Keratinocyte (primary cell): ENCODE measurements at regions not wholly inside any gene's neighbourhood (a gene's known extent, or its start where the extent isn't known, plus 50 kb on each side); places are given as distances from the start of the nearest gene placed in this dataset.
A peak's percentile ranks its signal among the peaks of the same experiment; 100 is the strongest.
"Not testable (repeated sequence)": the region's sequence is repeated elsewhere in the genome, so short reads cannot be mapped to it uniquely, and the experiment has no call there.

Source experiments
- DNase-seq: peaks from one replicate; pipeline ENCODE4 v3.0.0-alpha.2; 2011; ENCODE audit warnings: low read depth, missing footprints, low spot score
- FAIRE-seq: peaks from 2 replicates; lab custom pipeline; 2011; peaks lifted over from hg19 to GRCh38; lab: Jason Lieb, UNC
- H2AFZ ChIP-seq: 2 replicates; pipeline ENCODE4 v1.6.0; 2012; ENCODE audit warnings: low read length, control low read depth, inconsistent platforms; ENCODE audit not compliant: control insufficient read depth
- H3K27ac ChIP-seq: 2 replicates; pipeline ENCODE4 v1.5.1; 2011; ENCODE audit warnings: low read length; ENCODE audit not compliant: control insufficient read depth, insufficient read depth
- H3K27me3 ChIP-seq: 3 replicates; pipeline ENCODE4 v1.6.0; 2011; ENCODE audit warnings: low read length; ENCODE audit not compliant: control insufficient read depth, insufficient read depth; ENCODE audit errors: extremely low read depth
- H3K36me3 ChIP-seq, 2 experiments: 2 replicates in 1 of 2; 3 replicates in 1 of 2; pipeline ENCODE4 v1.5.1; 2011; ENCODE audit warnings: low read length in 2 of 2, mild to moderate bottlenecking in 1 of 2; ENCODE audit not compliant: control insufficient read depth in 2 of 2, insufficient read depth in 2 of 2; ENCODE audit errors: extremely low read depth in 1 of 2
- H3K4me1 ChIP-seq: 3 replicates; pipeline ENCODE4 v1.5.1; 2011; ENCODE audit warnings: low read length; ENCODE audit not compliant: control insufficient read depth, insufficient read depth; ENCODE audit errors: extremely low read depth
- H3K4me2 ChIP-seq: 3 replicates; pipeline ENCODE4 v1.6.0; 2011; ENCODE audit warnings: low read depth, low read length; ENCODE audit not compliant: control insufficient read depth, insufficient read depth; ENCODE audit errors: extremely low read depth
- H3K4me3 ChIP-seq, 3 experiments: fragments of 200-600 bp in 1 of 3; sonication (generic) in 1 of 3; 2 replicates in 2 of 3; 3 replicates in 1 of 3; pipeline ENCODE4 v1.5.1; 2011 to 2016; ENCODE audit warnings: low read length in 3 of 3, mild to moderate bottlenecking in 3 of 3, control low read depth in 2 of 3, inconsistent platforms in 1 of 3, low read depth in 1 of 3, mixed read lengths in 1 of 3, mixed run types in 1 of 3, moderate library complexity in 1 of 3; ENCODE audit not compliant: control insufficient read depth in 2 of 3, insufficient read depth in 2 of 3; ENCODE audit errors: extremely low read depth in 1 of 3
- H3K79me2 ChIP-seq: 2 replicates; pipeline ENCODE4 v1.6.0; 2012; ENCODE audit warnings: low read length; ENCODE audit not compliant: control insufficient read depth, insufficient read depth
- H3K9ac ChIP-seq: 3 replicates; pipeline ENCODE4 v1.6.0; 2011; ENCODE audit warnings: low read length; ENCODE audit not compliant: control insufficient read depth, insufficient read depth; ENCODE audit errors: extremely low read depth
- H3K9me1 ChIP-seq: 3 replicates; pipeline ENCODE4 v1.6.0; 2011; ENCODE audit warnings: low read length; ENCODE audit not compliant: control insufficient read depth, insufficient read depth; ENCODE audit errors: extremely low read depth
- H3K9me3 ChIP-seq: 2 replicates; pipeline ENCODE4 v1.5.1; 2012; ENCODE audit warnings: low read depth, low read length; ENCODE audit not compliant: control insufficient read depth
- H4K20me1 ChIP-seq: 3 replicates; pipeline ENCODE4 v1.6.0; 2011; ENCODE audit warnings: low read length; ENCODE audit not compliant: control insufficient read depth, insufficient read depth; ENCODE audit errors: extremely low read depth
- dilution Hi-C: fragments of 300-500 bp; cut with MboI; formaldehyde crosslinking; loops from one replicate; pipeline ENCODE4 v1.7.0; 2020; ENCODE audit warnings: low sequenced_read_pairs; ENCODE audit not compliant: extremely low pct_ligation_motif_present

GRCh38 chr4:118477826-118478225, 125.0 kb upstream of the PRSS12 start:
- H3K27ac ChIP-seq, H4K20me1 ChIP-seq, H3K4me2 ChIP-seq, H3K79me2 ChIP-seq, H3K27me3 ChIP-seq, FAIRE-seq, H3K36me3 ChIP-seq, H3K4me3 ChIP-seq, H3K9me1 ChIP-seq, H3K4me1 ChIP-seq, H2AFZ ChIP-seq, dilution Hi-C loops, H3K9me3 ChIP-seq, H3K9ac ChIP-seq, DNase-seq: not testable (repeated sequence)

- H3K36me3 ChIP-seq, H3K9ac ChIP-seq, H3K27ac ChIP-seq, H3K9me3 ChIP-seq, H2AFZ ChIP-seq, H3K4me2 ChIP-seq, H3K4me1 ChIP-seq, H3K9me1 ChIP-seq, H4K20me1 ChIP-seq, H3K4me3 ChIP-seq, dilution Hi-C loops, H3K79me2 ChIP-seq, H3K27me3 ChIP-seq: not testable (repeated sequence)
- peak; percentile 0 for DNase-seq
- peak; percentile 90 for FAIRE-seq
Observed at GRCh38 chr4:118485801-118486314, 133.1 kb upstream of the PRSS12 start.

- DNase-seq, H3K4me3 ChIP-seq, H3K79me2 ChIP-seq, H3K27me3 ChIP-seq, H4K20me1 ChIP-seq, dilution Hi-C loops, H3K4me1 ChIP-seq, H3K9me1 ChIP-seq, FAIRE-seq, H3K36me3 ChIP-seq, H3K27ac ChIP-seq, H3K9ac ChIP-seq, H3K9me3 ChIP-seq, H2AFZ ChIP-seq, H3K4me2 ChIP-seq: not testable (repeated sequence)
Observed at GRCh38 chr4:118492963-118493362, 140.2 kb upstream of the PRSS12 start.

GRCh38 chr4:118494437-118494836, 141.6 kb upstream of the PRSS12 start:
- H3K9me3 ChIP-seq, FAIRE-seq, H2AFZ ChIP-seq, H3K9ac ChIP-seq, H3K4me2 ChIP-seq, dilution Hi-C loops, H4K20me1 ChIP-seq, H3K36me3 ChIP-seq, H3K79me2 ChIP-seq, H3K4me3 ChIP-seq, H3K9me1 ChIP-seq, H3K27ac ChIP-seq, H3K4me1 ChIP-seq, DNase-seq, H3K27me3 ChIP-seq: not testable (repeated sequence)

GRCh38 chr4:118502967-118503366, 150.2 kb upstream of the PRSS12 start:
- H3K27me3 ChIP-seq, result not testable (repeated sequence)

More at GRCh38 chr4:118502967-118503366, 150.2 kb upstream of the PRSS12 start:
- H3K9me3 ChIP-seq, H2AFZ ChIP-seq, H3K4me1 ChIP-seq, DNase-seq, dilution Hi-C loops, H3K4me2 ChIP-seq, H3K4me3 ChIP-seq, H3K36me3 ChIP-seq, H3K9ac ChIP-seq, H3K9me1 ChIP-seq, H3K27ac ChIP-seq, H3K79me2 ChIP-seq, FAIRE-seq, H4K20me1 ChIP-seq: not testable (repeated sequence)
